Testis (tissue), 2 donors: ENCODE measurements at regions not wholly inside any gene's neighbourhood (a gene's known extent, or its start where the extent isn't known, plus 50 kb on each side); places are given as distances from the start of the nearest gene placed in this dataset.

ENCODE experiments used
- CTCF ChIP-seq, 3 experiments: fragments of 450-650 bp in 2 of 3; fragments of 200-600 bp in 1 of 3; sonication (generic) in 1 of 3; IDR thresholded peaks; one replicate each; pipeline ENCODE4 v1.5.1; 2016 to 2019; ENCODE audit warnings: antibody characterized with exemption in 3 of 3, mild to moderate bottlenecking in 2 of 3, moderate library complexity in 1 of 3
- POLR2A ChIP-seq: fragments of 450-650 bp; IDR thresholded peaks from one replicate; pipeline ENCODE4 v1.6.1; 2017; ENCODE audit warnings: antibody characterized with exemption, mild to moderate bottlenecking, moderate library complexity

DNA sequence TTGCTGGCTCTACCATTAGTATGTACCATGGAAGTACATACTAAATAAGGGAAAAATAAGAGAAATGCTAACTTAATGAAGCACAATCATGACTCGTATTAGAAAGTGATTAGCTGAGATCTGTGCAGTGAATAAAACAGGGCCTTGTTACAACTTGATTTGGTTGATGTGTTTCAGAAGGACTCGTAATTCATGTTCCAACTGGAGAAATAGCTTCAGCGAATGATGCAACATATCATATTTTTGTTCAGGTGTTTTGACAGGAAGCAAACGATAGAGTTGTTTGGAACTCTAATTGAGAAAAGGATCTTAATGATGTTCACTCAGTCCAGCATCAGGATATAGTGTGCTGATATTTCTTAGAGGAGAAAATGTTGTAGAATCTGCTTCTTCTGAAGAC, 474.6 kb upstream of the WWC1 start:
- TF ChIP-seq CTCF (IDR thresholded peaks at IDR 0.05) (no peak), POLR2A (no peak)
